G401 (cell line): ENCODE measurements at regions not wholly inside any gene's neighbourhood (a gene's known extent, or its start where the extent isn't known, plus 50 kb on each side); places are given as distances from the start of the nearest gene placed in this dataset.
"Not testable (repeated sequence)": the region's sequence is repeated elsewhere in the genome, so short reads cannot be mapped to it uniquely, and the experiment has no call there.

Experiments used
- DNase-seq: peaks from one replicate; pipeline ENCODE4 v3.0.0-alpha.2; 2015; ENCODE audit warnings: low spot score
- in situ Hi-C: cut with HindIII; loops from 2 replicates; pipeline ENCODE4 v1.10.0; 2016; ENCODE audit warnings: low sequenced_read_pairs, mixed read lengths

GRCh38 chr4:4655901-4656300 is 114.1 kb upstream of the STX18 start:
- in situ Hi-C loops = no loop called here
- no peak for DNase-seq

GRCh38 chr4:4655011-4655410 is 113.2 kb upstream of the STX18 start:
- in situ Hi-C loops = no loop called here
- no peak for DNase-seq

GRCh38 chr4:4651811-4652755 is 110.2 kb upstream of the STX18 start:
- in situ Hi-C loops = no loop called here
- DNase-seq = no peak

- in situ Hi-C loops = no loop called here
- DNase-seq = no peak
Observed at GRCh38 chr4:4647041-4647440, 105.2 kb upstream of the STX18 start.

- in situ Hi-C loops = no loop called here
- no peak for DNase-seq
Observed at GRCh38 chr4:4645743-4646142, 103.9 kb upstream of the STX18 start.

- in situ Hi-C loops, DNase-seq: not testable (repeated sequence)
Observed at GRCh38 chr4:4644277-4644676, 102.4 kb upstream of the STX18 start.

GRCh38 chr4:4643743-4644142 is 101.9 kb upstream of the STX18 start:
- in situ Hi-C loops, DNase-seq: not testable (repeated sequence)

- DNase-seq = no peak
- in situ Hi-C loops = no loop called here
Observed at GRCh38 chr4:4643306-4643705, 101.5 kb upstream of the STX18 start.

GRCh38 chr4:4642496-4643000 is 100.7 kb upstream of the STX18 start:
- in situ Hi-C loops = no loop called here
- DNase-seq = no peak

- in situ Hi-C loops = no loop called here
- no peak for DNase-seq
Observed at GRCh38 chr4:4641661-4642495, 100.0 kb upstream of the STX18 start.

GRCh38 chr4:4641254-4641653 is 99.4 kb upstream of the STX18 start:
- in situ Hi-C loops = no loop called here
- no peak for DNase-seq

- in situ Hi-C loops = no loop called here
- DNase-seq = no peak
Observed at GRCh38 chr4:4640692-4641091, 98.8 kb upstream of the STX18 start.

GRCh38 chr4:4639370-4639769 is 97.5 kb upstream of the STX18 start:
- in situ Hi-C loops = no loop called here
- no peak for DNase-seq

GRCh38 chr4:4637710-4638109 is 95.9 kb upstream of the STX18 start:
- in situ Hi-C loops = no loop called here
- no peak for DNase-seq

- no peak for DNase-seq
- in situ Hi-C loops = no loop called here
Observed at GRCh38 chr4:4633431-4633830, 91.6 kb upstream of the STX18 start.

GRCh38 chr4:4631150-4631549 is 89.3 kb upstream of the STX18 start:
- in situ Hi-C loops = no loop called here
- no peak for DNase-seq

GRCh38 chr4:4627906-4628305 is 86.1 kb upstream of the STX18 start:
- in situ Hi-C loops = no loop called here

GRCh38 chr4:4627111-4627510 is 85.3 kb upstream of the STX18 start:
- no peak for DNase-seq
- in situ Hi-C loops = no loop called here

More at GRCh38 chr4:4627906-4628305, 86.1 kb upstream of the STX18 start:
- no peak for DNase-seq

- in situ Hi-C loops = no loop called here
- no peak for DNase-seq
Observed at GRCh38 chr4:4625488-4625887, 83.6 kb upstream of the STX18 start.

GRCh38 chr4:4624276-4624897 is 82.5 kb upstream of the STX18 start:
- no peak for DNase-seq
- in situ Hi-C loops = no loop called here
